HG03097 (cell line): ENCODE measurements at regions not wholly inside any gene's neighbourhood (a gene's known extent, or its start where the extent isn't known, plus 50 kb on each side); places are given as distances from the start of the nearest gene placed in this dataset.

Experiments
- ATAC-seq: cut with Tn5 transposase; IDR thresholded peaks from one replicate; pipeline ENCODE4 v1.9.1; 2021; ENCODE audit not compliant: unreplicated experiment, low FRiP score

DNA sequence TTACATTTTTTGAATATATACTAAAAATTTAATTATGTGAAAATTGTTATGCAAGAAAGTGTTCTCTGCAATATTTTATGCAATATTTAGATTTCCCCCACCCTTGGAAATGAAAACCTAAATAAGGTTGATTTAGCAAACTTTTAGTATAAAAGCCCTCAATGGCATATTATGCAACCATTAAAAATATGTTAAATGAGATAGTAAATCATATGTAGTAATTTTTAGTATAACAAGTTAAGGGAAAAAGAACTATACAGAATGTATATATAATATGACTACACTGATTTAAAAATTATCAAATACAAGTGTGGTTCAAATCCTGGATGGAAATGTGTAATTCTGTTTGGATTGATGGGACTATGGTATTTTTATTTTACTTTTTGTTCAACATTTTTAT lies 116.9 kb upstream of the MEF2C start:
- ATAC-seq: no peak

DNA sequence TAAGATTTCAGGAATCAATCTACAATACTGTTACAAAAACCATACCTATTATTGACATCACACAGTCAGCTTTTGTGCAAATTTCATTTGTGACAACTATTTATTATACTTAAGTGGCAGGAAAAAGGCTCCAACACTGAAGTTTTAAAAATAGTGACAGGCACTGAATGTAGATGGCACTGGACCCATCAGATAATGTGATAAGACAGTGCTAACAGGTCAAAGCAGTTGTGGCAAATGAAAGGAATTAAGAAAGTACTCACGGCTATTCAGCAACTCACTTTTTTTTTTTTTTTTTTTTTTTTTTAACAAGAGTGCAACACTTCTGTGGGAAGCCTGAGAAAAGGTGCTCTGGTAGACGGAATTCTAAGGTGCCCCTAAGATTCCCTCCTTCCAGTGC lies 115.0 kb upstream of the MEF2C start:
- no peak for ATAC-seq

DNA sequence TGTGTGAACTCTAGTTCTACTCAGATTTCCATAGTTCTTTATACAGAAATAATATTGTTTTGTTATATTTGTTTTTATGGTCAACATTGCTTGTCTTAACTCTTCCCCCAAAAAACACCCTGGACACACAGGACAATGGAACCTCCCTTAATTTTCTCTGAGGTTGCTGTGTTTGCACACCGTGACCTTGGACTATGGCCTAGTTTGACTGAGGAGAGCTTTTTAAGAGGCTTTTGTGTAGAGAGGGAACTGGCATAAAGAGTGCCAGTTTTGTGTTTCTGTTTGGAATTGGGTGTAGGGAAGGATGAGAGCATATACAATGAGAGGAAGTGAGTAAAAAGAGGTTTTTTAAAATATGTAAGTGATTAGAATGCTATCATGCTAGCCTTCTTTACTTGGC lies 101.1 kb upstream of the MEF2C start:
- ATAC-seq: no peak

DNA sequence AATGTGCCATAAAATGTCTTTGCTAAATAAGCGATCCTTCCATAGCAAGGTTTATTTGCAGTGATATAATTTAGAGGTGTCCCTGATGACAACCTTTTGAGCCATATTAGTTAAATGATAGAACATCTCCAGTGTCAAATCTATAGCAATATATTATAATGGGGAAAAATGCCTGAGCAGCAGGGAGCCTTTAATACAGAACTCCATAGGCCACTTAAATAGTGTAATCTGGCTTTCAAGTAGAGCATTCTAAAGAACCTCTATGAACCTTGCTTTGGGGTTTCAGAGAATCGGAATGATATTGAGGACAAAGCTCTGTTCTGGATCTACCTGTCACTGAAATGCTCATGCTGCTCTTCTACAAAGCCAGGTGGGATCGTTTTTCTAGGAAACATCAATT lies 96.7 kb upstream of the MEF2C start:
- no peak for ATAC-seq

- ATAC-seq: no peak
Measured at GRCh38 chr5:88979244-88979643, 96.3 kb upstream of the MEF2C start.

- ATAC-seq: no peak
Measured at GRCh38 chr5:88976914-88977313, 93.9 kb upstream of the MEF2C start.

DNA sequence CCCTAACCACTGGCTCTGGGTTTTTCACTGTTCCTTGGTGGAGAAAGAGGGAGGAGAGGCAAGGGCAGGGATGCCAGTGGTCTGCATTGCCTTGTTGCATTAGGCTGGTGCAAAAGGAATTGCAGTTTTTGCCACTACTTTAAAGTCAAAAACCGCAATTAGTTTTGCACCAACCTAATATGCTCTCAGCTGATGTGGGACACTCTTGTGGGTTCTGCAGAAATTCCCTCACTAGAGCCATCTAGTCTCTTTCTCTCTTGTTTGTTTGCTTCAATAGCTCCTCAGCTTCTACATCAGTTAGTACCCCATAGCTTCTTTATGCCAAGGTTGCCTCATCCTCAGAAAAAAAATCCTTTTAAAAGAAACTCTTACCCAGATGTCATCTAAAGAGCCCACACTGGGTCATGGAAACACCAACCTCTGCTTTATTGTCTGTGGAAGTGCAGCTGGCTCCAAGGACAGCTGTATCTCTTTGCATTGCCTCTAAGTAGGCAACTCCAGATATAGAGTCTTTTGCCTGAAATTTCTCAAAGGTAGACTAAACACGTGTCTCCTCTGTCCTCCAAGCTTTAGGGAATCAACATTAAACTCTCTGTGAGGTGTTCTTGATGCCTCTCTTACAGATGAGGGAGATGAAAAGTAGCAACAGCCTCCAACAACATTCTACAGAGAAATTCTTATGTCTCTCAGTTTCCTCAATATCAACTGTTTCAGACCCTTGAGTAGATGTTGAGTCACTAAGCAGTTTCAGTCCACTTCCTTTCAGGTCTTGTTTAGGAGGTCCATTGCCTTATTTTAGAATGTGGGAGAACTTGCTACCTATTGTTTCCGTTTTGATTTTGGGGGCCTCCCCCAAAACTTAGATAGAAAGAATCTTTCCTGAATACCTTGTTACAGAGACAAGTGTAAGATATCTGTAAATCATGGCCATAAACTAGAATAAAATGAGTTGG lies 84.9 kb upstream of the MEF2C start:
- ATAC-seq: no peak

DNA sequence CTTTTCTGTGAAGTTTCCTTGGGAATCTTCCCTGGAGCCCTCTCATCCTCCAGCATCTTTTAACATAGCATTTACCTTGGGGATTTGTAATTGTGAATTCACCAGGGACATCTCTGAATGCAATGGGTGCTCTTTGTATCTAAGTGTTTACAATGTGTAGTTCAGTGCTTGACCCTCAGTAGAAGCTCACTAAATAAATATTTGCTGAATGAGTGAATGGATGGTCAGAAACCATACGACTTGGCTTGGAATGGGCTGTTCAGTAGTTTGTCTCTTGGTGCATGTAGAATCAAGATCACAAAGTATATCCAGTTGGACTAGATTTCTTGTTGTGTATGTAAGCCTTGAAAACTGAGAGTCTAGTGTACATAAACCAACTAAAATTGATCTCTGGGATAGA lies 81.8 kb upstream of the MEF2C start:
- ATAC-seq: no peak

DNA sequence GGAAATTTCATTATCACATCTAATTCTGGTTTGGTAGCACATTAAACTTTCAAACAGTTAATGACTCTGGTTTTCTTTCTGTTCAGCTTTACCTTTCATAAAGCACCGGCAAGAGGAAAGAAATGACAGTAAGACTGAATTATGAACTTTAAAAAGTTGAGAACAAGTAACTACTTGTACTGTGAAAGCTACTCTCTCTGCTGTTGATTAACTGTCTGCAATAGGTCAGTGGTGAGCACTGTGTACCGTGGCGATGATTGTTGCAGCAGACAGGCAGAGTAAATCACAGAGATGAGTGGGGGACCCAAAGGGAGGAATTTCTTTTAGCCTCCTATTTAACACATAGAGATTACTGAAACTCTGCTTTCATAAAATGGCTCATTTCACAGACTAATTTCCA lies 74.0 kb upstream of the MEF2C start:
- no peak for ATAC-seq

DNA sequence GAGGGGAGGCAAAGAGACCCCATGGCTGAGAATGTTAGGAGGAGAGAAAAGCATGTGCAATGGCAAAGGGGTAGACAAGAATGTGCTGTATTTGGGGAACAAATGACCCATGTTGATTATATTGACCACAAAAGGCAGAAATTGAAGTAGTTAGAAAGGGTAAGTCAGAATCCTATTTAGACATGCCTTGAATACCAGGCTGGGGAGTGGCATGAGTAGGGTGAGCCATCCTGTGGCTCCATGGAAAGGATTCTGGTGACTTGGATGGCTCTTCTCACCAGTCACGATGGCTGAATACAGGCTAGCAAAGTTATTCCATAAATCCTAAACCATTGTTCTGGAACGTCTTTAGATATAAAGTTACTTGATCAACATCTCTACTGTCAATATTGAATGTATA lies 73.4 kb upstream of the MEF2C start:
- ATAC-seq: no peak

GRCh38 chr5:88955403-88955802 lies 72.4 kb upstream of the MEF2C start:
- ATAC-seq: no peak

DNA sequence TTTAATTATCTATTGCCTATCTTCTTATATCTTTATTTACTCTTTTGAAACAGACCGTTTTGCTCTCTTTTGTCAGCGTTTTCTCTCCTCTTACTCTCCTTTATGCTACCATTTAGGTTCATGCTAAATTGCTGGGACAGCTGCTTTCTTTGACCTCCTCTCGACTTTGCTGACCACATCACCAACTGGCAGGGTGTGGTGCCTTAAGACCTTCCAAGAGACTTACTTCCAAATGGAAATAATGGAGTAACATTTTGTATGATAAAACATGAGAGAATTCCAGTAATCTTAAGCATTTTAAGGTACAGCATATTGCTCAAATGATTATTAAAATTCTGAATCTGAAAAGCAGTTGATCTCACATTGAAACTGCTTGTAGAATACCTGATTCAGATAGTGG lies 71.5 kb upstream of the MEF2C start:
- no peak for ATAC-seq

- ATAC-seq: no peak
Measured at GRCh38 chr5:88952996-88953643, 70.1 kb upstream of the MEF2C start.

- ATAC-seq: no peak
Measured at GRCh38 chr5:88952344-88952743, 69.4 kb upstream of the MEF2C start.

DNA sequence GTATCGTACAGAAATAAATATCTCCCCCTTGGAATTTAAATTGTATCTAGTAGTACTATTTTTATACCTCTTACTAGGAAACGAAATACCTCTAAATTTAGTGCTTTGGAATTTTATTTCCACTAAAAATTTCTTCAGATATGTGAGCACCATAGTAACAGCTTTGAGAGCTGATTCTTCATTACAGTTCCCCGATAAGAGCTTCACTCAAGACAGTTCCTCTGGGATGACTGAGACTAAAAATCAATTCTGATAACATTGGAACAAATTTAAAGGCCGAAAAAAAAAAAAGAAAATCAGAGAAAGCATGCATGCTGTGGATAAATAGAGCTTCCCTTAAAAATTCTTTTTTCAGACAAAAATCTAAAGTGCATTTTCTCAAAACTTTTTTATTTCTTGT lies 68.5 kb upstream of the MEF2C start:
- ATAC-seq: no peak

DNA sequence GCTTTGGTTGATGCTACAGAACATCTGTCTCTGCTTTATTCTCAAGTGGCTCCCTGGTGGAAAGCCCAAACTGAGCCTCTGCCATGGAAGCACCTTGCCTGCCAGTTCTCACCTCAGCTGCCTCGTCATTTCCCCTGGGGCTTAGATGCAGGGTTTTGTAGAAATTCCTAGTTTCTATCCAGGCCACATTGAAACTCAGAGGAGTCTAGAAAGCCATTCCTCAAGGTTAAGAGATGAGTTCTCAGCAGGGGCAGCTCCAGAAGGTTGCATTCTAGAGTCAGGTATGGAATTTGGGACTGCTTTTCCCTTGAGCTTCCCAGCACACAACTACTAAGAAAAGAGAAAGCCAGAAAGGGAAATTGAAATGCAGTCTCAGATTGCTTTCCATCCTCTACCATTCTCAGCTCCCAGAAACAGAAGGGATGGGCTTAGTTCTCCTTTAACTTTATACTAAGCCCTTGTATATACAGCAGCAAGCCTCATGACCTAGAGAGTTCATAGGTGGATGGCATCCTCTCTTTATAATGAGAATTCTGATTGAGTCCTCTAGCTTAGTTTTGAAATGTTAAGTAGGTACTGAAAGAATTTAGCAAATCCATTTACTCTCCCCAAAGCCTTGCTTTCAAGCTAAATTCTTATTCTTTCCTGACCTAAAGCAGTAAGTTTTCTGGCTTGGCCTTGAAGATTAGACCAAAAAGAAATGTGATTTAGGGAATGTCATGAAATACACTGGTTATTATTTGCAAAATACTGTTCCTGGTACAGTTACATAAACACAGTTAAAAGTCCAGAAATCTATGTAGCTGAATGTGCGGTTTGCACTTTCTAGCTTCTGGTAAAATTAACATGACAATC lies 66.0 kb upstream of the MEF2C start:
- ATAC-seq: no peak

DNA sequence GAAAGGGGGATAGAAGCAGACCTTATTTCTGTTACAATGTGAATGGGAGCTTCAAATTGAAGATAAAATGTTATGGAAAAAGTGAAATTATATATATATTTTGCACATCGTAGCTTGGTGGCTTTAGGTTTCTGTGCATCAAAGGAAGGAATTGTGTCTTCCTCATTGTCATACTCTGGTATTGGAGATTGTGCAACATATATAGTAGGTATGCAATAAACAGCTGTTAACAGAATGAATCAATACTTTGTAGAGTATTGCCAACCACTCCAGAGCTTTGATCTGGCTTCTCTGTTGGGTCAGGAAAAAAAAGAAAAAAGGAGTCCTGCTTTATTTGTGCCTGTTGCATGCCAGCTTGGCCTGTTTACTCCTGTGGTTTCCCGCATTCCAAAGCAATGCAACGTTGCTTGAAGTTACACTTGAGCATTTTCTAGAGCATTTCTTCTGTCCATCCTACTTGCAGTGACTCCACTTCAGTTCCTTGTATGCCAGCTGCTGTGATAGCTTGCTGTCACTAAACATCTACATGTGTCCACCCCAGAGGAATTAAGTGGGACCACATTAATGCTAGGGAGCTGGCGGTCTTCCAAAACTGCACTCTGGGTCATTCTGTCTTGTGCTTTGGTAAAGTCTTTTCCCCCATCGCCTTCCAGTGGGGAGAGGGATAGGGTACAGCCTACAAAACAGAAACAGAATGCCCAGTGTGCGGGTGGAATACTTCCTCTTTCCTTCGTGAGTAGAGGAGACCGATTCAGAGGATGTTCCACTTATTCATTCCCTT lies 62.0 kb upstream of the MEF2C start:
- ATAC-seq: no peak

- ATAC-seq: no peak
Measured at GRCh38 chr5:88941581-88941980, 58.6 kb upstream of the MEF2C start.

DNA sequence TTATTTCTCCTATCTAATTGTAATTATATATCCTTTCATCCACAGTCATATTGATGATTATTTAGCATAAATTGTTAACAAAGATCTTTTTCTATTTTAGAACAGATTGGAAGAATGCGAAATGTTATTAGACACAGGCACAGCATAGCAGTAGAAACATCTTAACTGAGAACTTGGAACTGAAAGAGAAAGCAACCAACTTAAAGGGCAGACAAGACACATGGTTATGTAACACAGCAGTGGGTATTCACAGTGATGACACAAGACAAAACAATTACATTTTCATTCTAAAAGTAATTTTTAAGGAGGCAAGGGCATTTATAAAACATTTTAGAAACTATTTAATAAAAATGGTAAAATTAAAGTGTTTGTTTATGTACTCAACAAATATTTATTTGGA lies 57.7 kb upstream of the MEF2C start:
- no peak for ATAC-seq

DNA sequence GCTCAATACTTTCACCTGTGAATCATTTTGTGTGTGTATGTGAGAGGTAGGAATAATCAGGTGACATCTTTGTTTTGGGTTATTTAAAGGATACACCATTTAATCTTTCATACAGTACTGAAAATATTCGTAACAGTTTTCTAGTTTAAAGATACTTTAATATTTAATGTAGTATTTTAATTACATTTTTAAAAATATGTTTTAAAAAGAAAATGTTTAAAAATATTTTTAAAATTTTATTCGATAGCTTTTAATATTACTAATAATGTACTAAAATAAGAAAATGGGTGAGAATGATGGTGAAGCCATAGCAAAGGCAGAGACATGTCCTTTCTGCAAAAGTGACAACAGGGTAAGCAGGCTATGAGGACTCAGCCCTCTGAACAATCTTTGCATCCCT lies 56.3 kb upstream of the MEF2C start:
- ATAC-seq: no peak
